SJSA1 (cell line): ENCODE measurements at regions not wholly inside any gene's neighbourhood (a gene's known extent, or its start where the extent isn't known, plus 50 kb on each side); places are given as distances from the start of the nearest gene placed in this dataset.

Experiments
- DNase-seq, 2 experiments: peaks; one replicate each; pipeline ENCODE4 v3.0.0-alpha.2; 2015 to 2020; ENCODE audit warnings: low spot score in 2 of 2, low read depth in 1 of 2
- H3K27ac ChIP-seq: fragments of 250-450 bp; sonication (Bioruptor Pico); 2 replicates; pipeline ENCODE4 v1.5.1; 2020; ENCODE audit warnings: mild to moderate bottlenecking, moderate library complexity
- H3K27me3 ChIP-seq: fragments of 250-450 bp; sonication (Bioruptor Pico); replicated peaks from 2 replicates; pipeline ENCODE4 v1.5.1; 2020; ENCODE audit warnings: mild to moderate bottlenecking, moderate library complexity
- H3K36me3 ChIP-seq: fragments of 250-450 bp; sonication (Bioruptor Pico); 2 replicates; pipeline ENCODE4 v1.5.1; 2020; ENCODE audit warnings: mild to moderate bottlenecking
- H3K4me1 ChIP-seq: fragments of 250-450 bp; sonication (Bioruptor Pico); replicated peaks from 2 replicates; pipeline ENCODE4 v1.6.1; 2021; ENCODE audit warnings: mild to moderate bottlenecking
- H3K4me3 ChIP-seq: fragments of 250-450 bp; sonication (Bioruptor Pico); 2 replicates; pipeline ENCODE4 v1.5.1; 2020; ENCODE audit warnings: mild to moderate bottlenecking
- H3K9me3 ChIP-seq: fragments of 250-450 bp; sonication (Bioruptor Pico); replicated peaks from 2 replicates; pipeline ENCODE4 v1.5.1; 2020; ENCODE audit warnings: mild to moderate bottlenecking

- no peak overlapping the region for H3K27ac ChIP-seq
Measured at GRCh38 chr6:120899932-120900331, 434.3 kb downstream of the TBC1D32 start.

GRCh38 chr6:120894077-120894476, 440.2 kb downstream of the TBC1D32 start:
- no peaks in the 10 kb centered on the region; the same call in 1 of the 2 replicates for H3K9me3 ChIP-seq

More at GRCh38 chr6:120899932-120900331, 434.3 kb downstream of the TBC1D32 start:
- H3K4me1 ChIP-seq: no peaks in the 10 kb centered on the region
- no peaks in the 10 kb centered on the region for H3K27me3 ChIP-seq
- H3K36me3 ChIP-seq: no peaks in the 10 kb centered on the region
- no peak overlapping the region for H3K4me3 ChIP-seq
- DNase-seq: no peak
- H3K9me3 ChIP-seq: no peaks in the 10 kb centered on the region

GRCh38 chr6:120876931-120877330, 457.3 kb downstream of the TBC1D32 start:
- Histone ChIP-seq H3K4me3 (no peak overlapping the region), H3K36me3 (no peaks in the 10 kb centered on the region), H3K4me1 (no peaks in the 10 kb centered on the region), H3K27ac (no peak overlapping the region), H3K27me3 (no peaks in the 10 kb centered on the region), H3K9me3 (no peaks in the 10 kb centered on the region; the same call in 1 of the 2 replicates)
- DNase-seq: no peak

More at GRCh38 chr6:120894077-120894476, 440.2 kb downstream of the TBC1D32 start:
- Histone ChIP-seq H3K4me3 (no peak overlapping the region), H3K27ac (no peak overlapping the region), H3K36me3 (no peaks in the 10 kb centered on the region), H3K4me1 (no peaks in the 10 kb centered on the region), H3K27me3 (no peaks in the 10 kb centered on the region)
- no peak for DNase-seq

- no peaks in the 10 kb centered on the region for H3K4me1 ChIP-seq
- no peaks in the 10 kb centered on the region for H3K36me3 ChIP-seq
- no peaks in the 10 kb centered on the region; the same call in 1 of the 2 replicates for H3K9me3 ChIP-seq
- no peak overlapping the region for H3K4me3 ChIP-seq
- no peak overlapping the region for H3K27ac ChIP-seq
- DNase-seq: no peak
- H3K27me3 ChIP-seq: no peaks in the 10 kb centered on the region
Measured at GRCh38 chr6:120876424-120876823, 457.9 kb downstream of the TBC1D32 start.

- no peaks in the 10 kb centered on the region; the same call in 1 of the 2 replicates for H3K9me3 ChIP-seq
- no peak overlapping the region for H3K4me3 ChIP-seq
- H3K27me3 ChIP-seq: no peaks in the 10 kb centered on the region
- H3K27ac ChIP-seq: no peak overlapping the region
- DNase-seq: no peak
- no peaks in the 10 kb centered on the region for H3K4me1 ChIP-seq
- no peaks in the 10 kb centered on the region for H3K36me3 ChIP-seq
Measured at GRCh38 chr6:120875900-120876299, 458.4 kb downstream of the TBC1D32 start.

- Histone ChIP-seq H3K9me3 (no peaks in the 10 kb centered on the region; the same call in none of the 2 replicates), H3K4me1 (no peaks in the 10 kb centered on the region), H3K4me3 (no peak overlapping the region), H3K27ac (no peak overlapping the region), H3K27me3 (no peaks in the 10 kb centered on the region), H3K36me3 (no peaks in the 10 kb centered on the region)
- DNase-seq: no peak
Measured at GRCh38 chr6:120874422-120874821, 459.9 kb downstream of the TBC1D32 start.

GRCh38 chr6:120873125-120873865, 461.0 kb downstream of the TBC1D32 start:
- Histone ChIP-seq H3K4me1 (no peaks in the 10 kb centered on the region), H3K27me3 (no peaks in the 10 kb centered on the region), H3K27ac (no peak overlapping the region), H3K9me3 (no peaks in the 10 kb centered on the region; the same call in none of the 2 replicates), H3K36me3 (no peaks in the 10 kb centered on the region), H3K4me3 (no peak overlapping the region)
- no peak for DNase-seq

- no peaks in the 10 kb centered on the region for H3K4me1 ChIP-seq
- DNase-seq: no peak
- H3K9me3 ChIP-seq: no peaks in the 10 kb centered on the region; the same call in none of the 2 replicates
Measured at GRCh38 chr6:120872262-120872578, 462.1 kb downstream of the TBC1D32 start.

GRCh38 chr6:120871416-120872261, 462.6 kb downstream of the TBC1D32 start:
- H3K36me3 ChIP-seq: no peaks in the 10 kb centered on the region

More at GRCh38 chr6:120872262-120872578, 462.1 kb downstream of the TBC1D32 start:
- H3K4me3 ChIP-seq: no peak overlapping the region
- no peaks in the 10 kb centered on the region for H3K27me3 ChIP-seq
- H3K36me3 ChIP-seq: no peaks in the 10 kb centered on the region
- H3K27ac ChIP-seq: no peak overlapping the region

GRCh38 chr6:120869397-120869796, 464.9 kb downstream of the TBC1D32 start:
- Histone ChIP-seq H3K27ac (no peak overlapping the region), H3K36me3 (no peaks in the 10 kb centered on the region), H3K4me3 (no peak overlapping the region), H3K27me3 (no peaks in the 10 kb centered on the region), H3K9me3 (no peaks in the 10 kb centered on the region; the same call in none of the 2 replicates), H3K4me1 (no peaks in the 10 kb centered on the region)
- DNase-seq: no peak

More at GRCh38 chr6:120871416-120872261, 462.6 kb downstream of the TBC1D32 start:
- Histone ChIP-seq H3K4me1 (no peaks in the 10 kb centered on the region), H3K27ac (no peak overlapping the region), H3K4me3 (no peak overlapping the region), H3K27me3 (no peaks in the 10 kb centered on the region), H3K9me3 (no peaks in the 10 kb centered on the region; the same call in none of the 2 replicates)
- DNase-seq: no peak

- no peak overlapping the region for H3K4me3 ChIP-seq
- no peaks in the 10 kb centered on the region for H3K36me3 ChIP-seq
- H3K27me3 ChIP-seq: no peaks in the 10 kb centered on the region
- no peak overlapping the region for H3K27ac ChIP-seq
- H3K4me1 ChIP-seq: no peaks in the 10 kb centered on the region
- 0 out of 2 replicates have a peak, but pooled peaks cover 3% of the 10 kb centered on the region for H3K9me3 ChIP-seq
- DNase-seq: no peak
Measured at GRCh38 chr6:120857422-120857821, 476.9 kb downstream of the TBC1D32 start.

- no peaks in the 10 kb centered on the region for H3K4me1 ChIP-seq
- no peaks in the 10 kb centered on the region for H3K27me3 ChIP-seq
- DNase-seq: no peak
- H3K9me3 ChIP-seq: 0 out of 2 replicates have a peak, but pooled peaks cover 3% of the 10 kb centered on the region
- no peak overlapping the region for H3K4me3 ChIP-seq
- no peak overlapping the region for H3K27ac ChIP-seq
- H3K36me3 ChIP-seq: no peaks in the 10 kb centered on the region
Measured at GRCh38 chr6:120854583-120854982, 479.7 kb downstream of the TBC1D32 start.

- H3K9me3 ChIP-seq: 0 out of 2 replicates have a peak, but pooled peaks cover 3% of the 10 kb centered on the region
- DNase-seq: no peak
- H3K27me3 ChIP-seq: no peaks in the 10 kb centered on the region
- no peaks in the 10 kb centered on the region for H3K4me1 ChIP-seq
- H3K4me3 ChIP-seq: no peak overlapping the region
- H3K36me3 ChIP-seq: no peaks in the 10 kb centered on the region
- H3K27ac ChIP-seq: no peak overlapping the region
Measured at GRCh38 chr6:120853489-120853888, 480.8 kb downstream of the TBC1D32 start.
